Hepatic stellate cell (primary cell): ENCODE measurements at regions not wholly inside any gene's neighbourhood (a gene's known extent, or its start where the extent isn't known, plus 50 kb on each side); places are given as distances from the start of the nearest gene placed in this dataset.
"Not testable (repeated sequence)": the region's sequence is repeated elsewhere in the genome, so short reads cannot be mapped to it uniquely, and the experiment has no call there.

ENCODE experiments used
- DNase-seq: peaks from one replicate; pipeline ENCODE4 v3.0.0; 2011; ENCODE audit warnings: low spot score

GRCh38 chr4:60897415-60897814, 302.7 kb upstream of the ADGRL3 start:
- no peak for DNase-seq

DNA sequence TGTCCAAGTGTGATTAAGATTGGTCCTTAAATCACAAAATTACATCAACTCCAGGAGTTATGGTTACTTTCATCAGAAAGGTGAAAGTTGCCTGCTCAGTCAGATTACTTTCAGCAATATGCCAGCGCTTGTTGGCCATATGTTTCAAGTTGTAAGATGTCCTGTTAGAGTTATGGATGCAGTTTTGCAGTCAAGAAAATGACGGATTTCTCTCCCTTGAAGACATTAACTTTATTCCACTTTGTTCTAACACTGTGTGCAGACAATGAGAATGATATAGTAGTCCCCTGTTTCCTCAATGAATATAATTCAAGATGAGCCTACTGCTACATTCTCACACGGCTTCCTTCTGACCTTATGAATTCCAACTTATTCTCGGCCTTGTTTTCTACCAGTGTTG, 295.0 kb upstream of the ADGRL3 start:
- DNase-seq: no peak

DNA sequence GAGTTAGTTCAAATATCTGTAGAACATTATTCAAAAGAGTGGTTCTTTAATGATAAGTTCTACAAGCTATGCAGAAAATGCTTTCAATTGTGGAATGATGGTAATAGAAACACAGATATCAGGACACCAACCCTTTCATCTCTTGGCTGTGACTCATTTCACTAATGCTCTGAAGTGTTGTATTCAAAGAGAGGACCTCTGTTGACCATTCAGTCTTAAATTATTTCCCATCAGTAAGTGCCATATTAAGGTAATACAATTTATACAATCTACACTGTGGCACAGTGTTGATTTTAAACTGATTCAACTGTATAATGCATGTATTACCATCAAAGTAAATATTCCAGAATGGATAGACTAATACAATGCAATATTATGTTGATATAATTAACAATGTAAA, 289.0 kb upstream of the ADGRL3 start:
- no peak for DNase-seq

DNA sequence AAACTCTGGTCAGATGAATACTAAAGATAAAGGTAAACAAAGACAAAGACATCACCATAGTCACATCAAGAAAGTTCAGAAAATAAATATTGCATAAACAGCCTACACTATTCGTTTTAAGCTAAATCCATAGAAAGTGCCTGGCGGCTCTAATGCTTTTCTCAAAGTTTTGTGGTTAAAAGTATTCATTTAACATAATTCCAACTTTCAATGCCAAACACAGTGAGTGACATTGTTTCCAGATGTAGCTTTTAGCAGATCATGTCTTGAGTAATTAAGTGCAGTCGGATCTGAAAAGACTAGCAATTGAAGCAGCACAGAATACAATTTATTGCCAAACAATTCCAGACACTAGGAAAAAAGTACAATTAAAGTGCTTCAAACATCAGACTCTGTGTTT, 287.1 kb upstream of the ADGRL3 start:
- no peak for DNase-seq

DNA sequence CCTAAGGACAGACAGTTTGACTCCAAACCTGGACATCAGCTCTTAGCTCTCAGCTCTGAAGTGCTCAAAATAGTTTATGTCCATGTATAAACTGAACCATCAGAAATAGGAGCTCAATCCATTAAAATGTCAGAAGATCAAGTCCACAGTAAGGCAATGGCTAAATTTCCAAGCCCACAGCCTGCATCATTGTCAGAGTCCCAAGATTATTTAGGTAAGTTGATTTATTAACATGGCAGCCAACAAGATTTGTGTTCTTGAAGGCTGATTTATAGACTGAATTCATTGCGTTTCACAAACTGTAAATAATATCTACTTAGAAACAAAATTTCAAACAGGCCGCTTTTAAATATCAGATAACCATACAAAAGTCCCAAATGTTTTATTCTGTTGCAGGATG, 286.5 kb upstream of the ADGRL3 start:
- DNase-seq: no peak

DNA sequence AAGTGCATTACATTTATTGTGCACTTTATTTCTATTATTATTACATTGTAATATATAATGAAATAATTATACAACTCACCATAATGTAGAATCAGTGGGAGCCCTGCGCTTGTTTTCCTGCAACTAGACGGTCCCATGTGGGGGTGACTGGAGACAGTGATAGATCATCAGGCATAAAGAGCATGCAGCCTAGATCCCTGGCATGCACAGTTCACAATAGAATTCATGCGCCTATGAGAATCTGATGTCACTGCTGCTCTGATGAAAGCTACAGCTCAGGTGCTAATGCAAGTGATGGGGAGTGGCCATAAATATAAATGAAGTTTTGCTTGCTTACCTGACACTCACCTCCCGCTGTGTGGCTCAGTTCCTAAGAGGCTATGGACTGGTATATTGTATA, 278.4 kb upstream of the ADGRL3 start:
- DNase-seq: not testable (repeated sequence)

- no peak for DNase-seq
Observed at GRCh38 chr4:60923075-60923474, 277.1 kb upstream of the ADGRL3 start.

DNA sequence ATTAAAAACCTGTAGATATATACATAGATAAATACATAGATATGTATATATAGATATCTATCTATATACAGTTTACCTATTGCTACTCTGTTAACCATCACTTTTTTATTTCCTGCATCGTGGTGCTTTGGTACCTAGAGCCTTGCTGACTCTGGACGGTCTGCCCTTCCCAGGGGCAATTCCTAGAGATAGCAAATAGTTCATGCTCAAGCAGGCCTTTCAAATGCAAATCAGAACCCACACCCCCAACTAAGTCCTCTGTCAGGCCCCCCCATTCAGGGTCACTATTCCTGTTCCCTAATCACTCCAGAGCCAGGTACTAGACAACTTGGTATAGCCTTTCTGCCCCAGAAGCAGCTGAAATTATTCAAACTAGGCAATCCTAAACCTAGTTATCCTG, 273.5 kb upstream of the ADGRL3 start:
- DNase-seq: no peak

DNA sequence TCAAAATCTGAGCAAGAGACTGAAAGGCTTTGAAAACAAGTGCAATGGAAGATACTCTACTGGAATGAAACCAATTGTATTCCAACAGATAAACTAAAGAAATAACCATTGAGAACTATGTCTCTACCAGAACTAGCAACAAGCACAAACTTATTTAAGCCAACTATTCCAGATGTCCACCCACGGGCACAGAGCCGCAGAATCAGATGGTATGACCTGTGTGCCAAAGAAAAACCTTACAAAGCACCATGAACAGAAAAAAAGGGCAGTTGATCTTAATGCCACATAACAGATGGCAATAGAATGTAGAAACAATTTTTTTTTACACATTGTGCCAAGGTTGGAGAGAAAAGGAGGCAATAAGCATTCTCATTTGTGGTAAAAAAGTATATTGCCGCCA, 269.3 kb upstream of the ADGRL3 start:
- DNase-seq: no peak

DNA sequence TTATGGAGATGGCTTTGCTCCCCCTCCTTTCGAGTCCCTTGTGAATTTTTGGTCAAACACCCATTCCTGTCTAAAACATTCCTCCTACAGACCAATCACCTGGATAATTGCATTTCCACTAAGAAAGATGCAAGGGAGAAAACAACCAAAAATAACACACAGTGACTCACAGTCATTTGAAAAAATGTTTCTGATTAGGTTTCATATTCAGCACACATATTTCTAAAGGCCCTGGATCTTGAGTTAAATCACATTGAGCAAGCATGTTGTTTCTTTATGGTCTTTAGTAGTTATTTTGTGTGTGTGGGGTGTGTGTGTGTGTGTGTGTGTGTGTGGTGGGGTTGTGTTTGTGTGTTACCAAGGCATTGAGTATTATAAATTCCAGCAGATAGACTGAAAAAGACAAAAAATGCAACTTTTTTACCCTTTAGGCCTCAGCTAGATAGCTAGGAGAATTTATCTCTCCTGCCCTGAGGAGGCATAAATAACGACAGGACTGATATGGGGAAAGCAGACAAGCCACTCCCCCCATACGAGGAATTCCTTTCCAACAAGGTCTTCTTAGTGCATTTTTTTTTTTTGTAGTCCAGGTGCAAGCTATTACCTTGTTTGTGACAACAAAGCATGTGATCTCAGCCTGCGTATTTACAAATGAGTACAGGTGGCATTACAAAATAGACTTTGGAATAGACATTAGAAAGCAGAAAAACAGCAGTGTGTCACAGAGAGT, 265.4 kb upstream of the ADGRL3 start:
- DNase-seq: no peak

DNA sequence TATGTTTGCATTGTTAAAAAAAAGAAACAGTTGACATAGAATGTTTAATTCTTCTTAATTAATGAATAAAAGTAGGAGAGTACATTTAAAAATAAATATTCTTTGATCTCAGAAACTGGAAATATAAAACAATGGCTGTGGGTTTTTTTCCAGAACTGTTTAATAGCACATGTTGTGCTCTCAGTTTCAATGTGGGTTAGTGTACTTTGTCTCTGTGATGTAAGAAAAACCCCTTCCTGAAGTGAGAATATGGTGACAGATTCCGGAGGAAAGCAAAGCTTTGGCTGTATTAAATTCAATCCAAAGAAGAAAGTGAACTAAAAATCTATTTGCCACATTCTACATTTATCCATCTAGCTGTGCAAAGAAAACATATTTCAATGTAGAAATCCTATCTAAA, 261.9 kb upstream of the ADGRL3 start:
- no peak for DNase-seq

DNA sequence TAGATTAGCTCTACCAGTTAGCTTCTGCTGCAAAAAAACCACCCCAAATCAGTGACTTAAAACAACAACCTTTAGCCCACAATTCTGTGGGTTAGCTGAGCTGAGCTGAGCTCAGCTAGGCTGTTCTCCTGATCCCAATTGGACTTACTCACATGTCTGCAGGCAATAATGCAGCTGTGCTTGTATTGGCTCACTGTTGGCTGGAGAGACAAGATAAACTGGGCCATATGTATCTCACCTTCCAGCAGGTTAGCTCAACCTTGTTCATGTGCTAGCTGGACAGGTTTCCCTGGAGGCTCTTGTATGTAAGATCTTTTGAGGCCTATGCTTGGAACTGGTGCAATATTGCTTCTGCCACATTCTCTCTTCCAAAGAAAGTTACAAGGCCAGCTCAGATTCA, 261.5 kb upstream of the ADGRL3 start:
- no peak for DNase-seq

- DNase-seq: no peak
Observed at GRCh38 chr4:60944060-60944459, 256.1 kb upstream of the ADGRL3 start.

- DNase-seq: no peak
Observed at GRCh38 chr4:60945641-60946040, 254.5 kb upstream of the ADGRL3 start.

GRCh38 chr4:60948008-60948407, 252.1 kb upstream of the ADGRL3 start:
- no peak for DNase-seq

GRCh38 chr4:60952921-60953320, 247.2 kb upstream of the ADGRL3 start:
- no peak for DNase-seq

DNA sequence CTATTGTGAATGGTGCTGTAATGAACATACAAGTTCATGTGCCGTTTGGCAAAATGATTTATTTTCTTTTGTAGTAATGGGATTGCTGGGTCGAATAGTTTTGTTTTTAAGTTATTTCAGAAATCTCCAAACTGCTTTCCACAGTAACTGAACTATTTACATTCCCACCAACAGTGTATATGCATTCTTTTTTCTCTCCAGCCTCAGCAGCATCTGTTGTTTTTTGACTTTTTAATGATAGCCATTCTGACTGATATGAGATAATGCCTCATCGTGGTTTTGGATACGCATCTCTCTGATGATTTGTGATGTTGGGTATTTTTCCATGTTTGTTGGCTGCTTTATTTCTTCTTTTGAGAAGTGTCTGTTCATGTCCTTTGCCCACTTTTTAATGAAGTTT, 246.3 kb upstream of the ADGRL3 start:
- DNase-seq: no peak

DNA sequence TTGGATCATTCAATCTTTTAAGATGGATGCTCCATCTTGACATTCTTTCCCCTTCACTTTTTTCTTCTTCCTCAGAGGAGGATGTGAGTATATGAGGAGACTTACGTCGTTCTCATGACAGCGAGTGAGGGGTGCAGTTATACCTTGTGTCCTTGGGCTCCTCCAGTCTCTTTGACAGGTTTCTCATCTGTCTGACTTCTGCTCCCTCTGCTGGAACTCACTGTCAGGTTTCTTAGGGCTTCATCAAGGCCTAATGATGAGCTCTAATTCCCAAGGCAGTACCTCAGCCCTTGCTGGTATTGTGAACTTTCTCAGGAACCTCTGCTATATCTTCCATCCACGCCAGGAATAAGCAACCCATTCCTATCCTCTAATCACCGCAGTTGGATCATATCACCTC, 237.8 kb upstream of the ADGRL3 start:
- no peak for DNase-seq

DNA sequence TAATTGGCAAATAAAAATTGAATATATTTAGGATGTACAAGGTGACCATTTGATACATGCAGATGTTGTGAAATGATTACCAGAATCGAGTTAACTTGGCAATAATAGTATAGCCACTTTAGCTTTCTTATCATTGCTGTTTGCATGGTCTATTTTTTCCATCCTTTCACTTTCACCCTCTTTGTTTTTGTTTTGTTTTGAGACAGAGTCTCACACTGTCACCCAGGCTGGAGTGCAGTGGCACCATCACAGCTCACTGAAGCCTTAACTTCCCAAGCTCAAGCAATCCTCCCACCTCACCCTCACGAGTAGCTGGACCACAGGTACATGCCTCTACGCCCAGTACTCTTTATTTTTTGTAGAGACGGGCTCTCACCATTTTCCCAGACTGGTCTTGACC, 218.6 kb upstream of the ADGRL3 start:
- no peak for DNase-seq

DNA sequence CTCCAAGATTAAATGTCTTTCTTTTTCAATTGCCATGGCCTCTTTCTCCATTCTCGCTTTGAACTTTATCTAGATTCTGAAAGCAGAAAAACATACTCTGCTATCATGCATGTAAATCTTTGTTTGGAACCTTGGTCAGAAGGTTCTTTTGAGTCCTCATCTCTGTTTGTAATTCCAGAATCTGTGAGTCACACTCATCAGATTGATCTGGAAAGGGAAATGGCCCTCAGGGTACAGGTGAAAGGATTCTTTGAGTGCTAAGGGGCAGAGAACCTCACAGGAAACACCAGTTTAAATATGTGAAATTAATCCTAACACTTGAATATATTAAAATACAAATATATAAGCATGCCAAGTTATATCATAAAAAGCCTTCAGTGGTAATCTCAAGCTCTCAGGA, 211.0 kb upstream of the ADGRL3 start:
- DNase-seq: no peak

DNA sequence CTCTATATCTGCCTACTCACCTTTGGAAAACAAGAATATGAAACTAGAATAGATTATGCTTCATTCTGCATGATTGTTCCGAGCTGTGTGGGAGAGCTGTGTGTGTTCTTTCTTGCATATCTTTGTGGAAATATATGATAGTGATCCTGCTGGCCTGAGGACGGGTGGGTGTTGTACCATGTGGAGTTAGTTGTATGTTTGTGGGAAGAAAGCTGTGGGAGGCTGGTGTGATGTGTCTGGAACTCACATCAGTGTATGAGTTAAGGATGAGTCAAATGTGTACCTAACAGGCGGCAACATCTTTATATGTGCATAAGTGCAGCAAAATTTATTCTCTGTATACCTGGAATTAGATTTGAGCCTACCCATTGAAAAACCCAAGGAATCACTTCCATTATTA, 208.1 kb upstream of the ADGRL3 start:
- DNase-seq: no peak

GRCh38 chr4:61003301-61003700, 196.8 kb upstream of the ADGRL3 start:
- no peak for DNase-seq

GRCh38 chr4:61004651-61005170, 195.4 kb upstream of the ADGRL3 start:
- DNase-seq: no peak

- no peak for DNase-seq
Observed at GRCh38 chr4:61011051-61011450, 189.1 kb upstream of the ADGRL3 start.
